IPS DF 6.9 (cell line): ENCODE measurements at regions not wholly inside any gene's neighbourhood (a gene's known extent, or its start where the extent isn't known, plus 50 kb on each side); places are given as distances from the start of the nearest gene placed in this dataset.

Source experiments
- DNase-seq: peaks from one replicate; pipeline ENCODE4 v3.0.0-alpha.2; 2013; ENCODE audit warnings: low read depth, low spot score
- H3K27ac ChIP-seq: one replicate; pipeline ENCODE4 v1.5.1; 2013; ENCODE audit warnings: low read length, control low read depth
- H3K27me3 ChIP-seq: 2 replicates; pipeline ENCODE4 v1.6.1; 2013; ENCODE audit warnings: mild to moderate bottlenecking, low read length; ENCODE audit not compliant: control insufficient read depth, insufficient read depth
- H3K36me3 ChIP-seq: 2 replicates; pipeline ENCODE4 v1.6.1; 2013; ENCODE audit warnings: low read length; ENCODE audit not compliant: control insufficient read depth, insufficient read depth
- H3K4me1 ChIP-seq: 2 replicates; pipeline ENCODE4 v1.6.1; 2013; ENCODE audit warnings: low read length; ENCODE audit not compliant: control insufficient read depth, insufficient read depth
- H3K4me3 ChIP-seq: 2 replicates; pipeline ENCODE4 v1.5.1; 2013; ENCODE audit warnings: mild to moderate bottlenecking, low read length
- H3K9me3 ChIP-seq: 2 replicates; pipeline ENCODE4 v1.6.1; 2013; ENCODE audit warnings: low read length, inconsistent platforms; ENCODE audit not compliant: control insufficient read depth, insufficient read depth
- WGBS: extraction: QIAGEN DNeasy Blood & Tissue Kit; methylation state at CpG from one replicate; pipeline ENCODE4 v1.1.7; 2013; ENCODE audit warnings: mixed read lengths, missing lambda C conversion rate; ENCODE audit not compliant: insufficient read length, insufficient coverage; 5-methylcytosine and 5-hydroxymethylcytosine counted together

- H3K4me3 ChIP-seq, result no peak overlapping the region
- no peak for DNase-seq
- no CpG with 5 or more reads among the region's 8 CpGs for WGBS
- H3K27ac ChIP-seq, result no peak overlapping the region
- H3K36me3 ChIP-seq, result no peaks in the 10 kb centered on the region
- no peaks in the 10 kb centered on the region for H3K27me3 ChIP-seq
- H3K4me1 ChIP-seq, result no peaks in the 10 kb centered on the region
- no peaks in the 10 kb centered on the region for H3K9me3 ChIP-seq
Measured at GRCh38 chrX:40508560-40508959, 72.2 kb upstream of the ATP6AP2 start.

GRCh38 chrX:40506201-40506985 lies 74.4 kb upstream of the ATP6AP2 start:
- no peaks in the 10 kb centered on the region for H3K4me1 ChIP-seq
- H3K27ac ChIP-seq, result no peak overlapping the region
- WGBS, result no CpG with 5 or more reads among the region's 7 CpGs
- no peaks in the 10 kb centered on the region for H3K27me3 ChIP-seq
- H3K9me3 ChIP-seq, result no peaks in the 10 kb centered on the region
- no peak overlapping the region for H3K4me3 ChIP-seq
- no peaks in the 10 kb centered on the region for H3K36me3 ChIP-seq
- no peak for DNase-seq

GRCh38 chrX:40504801-40505605 lies 75.8 kb upstream of the ATP6AP2 start:
- no peaks in the 10 kb centered on the region for H3K36me3 ChIP-seq
- H3K4me1 ChIP-seq, result no peaks in the 10 kb centered on the region
- H3K4me3 ChIP-seq, result no peak overlapping the region
- H3K27ac ChIP-seq, result no peak overlapping the region
- no CpG with 5 or more reads among the region's 5 CpGs for WGBS
- H3K27me3 ChIP-seq, result no peaks in the 10 kb centered on the region
- DNase-seq, result no peak
- no peaks in the 10 kb centered on the region for H3K9me3 ChIP-seq

- no peaks in the 10 kb centered on the region for H3K4me1 ChIP-seq
- DNase-seq, result no peak
- no peaks in the 10 kb centered on the region for H3K9me3 ChIP-seq
- no peak overlapping the region for H3K27ac ChIP-seq
- no peaks in the 10 kb centered on the region for H3K36me3 ChIP-seq
- no peaks in the 10 kb centered on the region for H3K27me3 ChIP-seq
- WGBS, result no CpG with 5 or more reads among the region's 3 CpGs
- no peak overlapping the region for H3K4me3 ChIP-seq
Measured at GRCh38 chrX:40503094-40503493, 77.7 kb upstream of the ATP6AP2 start.

- Histone ChIP-seq H3K4me3 (no peak overlapping the region), H3K9me3 (no peaks in the 10 kb centered on the region), H3K4me1 (no peaks in the 10 kb centered on the region), H3K27me3 (no peaks in the 10 kb centered on the region), H3K27ac (no peak overlapping the region), H3K36me3 (no peaks in the 10 kb centered on the region)
- DNase-seq, result no peak
Measured at GRCh38 chrX:40502688-40503087, 78.1 kb upstream of the ATP6AP2 start.

- H3K27ac ChIP-seq, result no peak overlapping the region
- no peaks in the 10 kb centered on the region for H3K4me1 ChIP-seq
- H3K36me3 ChIP-seq, result no peaks in the 10 kb centered on the region
- DNase-seq, result no peak
- H3K9me3 ChIP-seq, result no peaks in the 10 kb centered on the region
- H3K27me3 ChIP-seq, result no peaks in the 10 kb centered on the region
- WGBS, result no CpG with 5 or more reads among the region's 11 CpGs
- no peak overlapping the region for H3K4me3 ChIP-seq
Measured at GRCh38 chrX:40501164-40501855, 79.5 kb upstream of the ATP6AP2 start.

GRCh38 chrX:40496728-40497127 lies 84.0 kb upstream of the ATP6AP2 start:
- Histone ChIP-seq H3K4me1 (no peaks in the 10 kb centered on the region), H3K9me3 (no peaks in the 10 kb centered on the region), H3K36me3 (no peaks in the 10 kb centered on the region), H3K4me3 (no peak overlapping the region), H3K27ac (no peak overlapping the region), H3K27me3 (no peaks in the 10 kb centered on the region)
- DNase-seq, result no peak
- WGBS, result no CpG with 5 or more reads among the region's 4 CpGs

GRCh38 chrX:40495659-40496058 lies 85.1 kb upstream of the ATP6AP2 start:
- H3K27me3 ChIP-seq, result no peaks in the 10 kb centered on the region
- H3K4me1 ChIP-seq, result no peaks in the 10 kb centered on the region
- no CpG with 5 or more reads among the region's 1 CpG for WGBS
- DNase-seq, result no peak
- H3K36me3 ChIP-seq, result no peaks in the 10 kb centered on the region
- no peak overlapping the region for H3K27ac ChIP-seq
- no peak overlapping the region for H3K4me3 ChIP-seq
- H3K9me3 ChIP-seq, result no peaks in the 10 kb centered on the region

- no CpG with 5 or more reads among the region's 2 CpGs for WGBS
- H3K36me3 ChIP-seq, result no peaks in the 10 kb centered on the region
- no peaks in the 10 kb centered on the region for H3K27me3 ChIP-seq
- no peaks in the 10 kb centered on the region for H3K4me1 ChIP-seq
- H3K9me3 ChIP-seq, result no peaks in the 10 kb centered on the region
- DNase-seq, result no peak
- H3K27ac ChIP-seq, result no peak overlapping the region
- H3K4me3 ChIP-seq, result no peak overlapping the region
Measured at GRCh38 chrX:40494005-40494404, 86.8 kb upstream of the ATP6AP2 start.

GRCh38 chrX:40488296-40488695 lies 92.5 kb upstream of the ATP6AP2 start:
- Histone ChIP-seq H3K4me1 (peaks cover 1% of the 10 kb centered on the region), H3K27me3 (no peaks in the 10 kb centered on the region), H3K4me3 (no peak overlapping the region), H3K36me3 (no peaks in the 10 kb centered on the region), H3K27ac (no peak overlapping the region), H3K9me3 (no peaks in the 10 kb centered on the region)
- no peak for DNase-seq
- no CpG with 5 or more reads among the region's 4 CpGs for WGBS
